Caco-2 (cell line): ENCODE measurements at regions not wholly inside any gene's neighbourhood (a gene's known extent, or its start where the extent isn't known, plus 50 kb on each side); places are given as distances from the start of the nearest gene placed in this dataset.
"Not testable (repeated sequence)": the region's sequence is repeated elsewhere in the genome, so short reads cannot be mapped to it uniquely, and the experiment has no call there.

Experiments used
- BruUV-seq: library from RNA; stranded (reverse); fragments of 400-500 nt; replicated peaks from 2 replicates; lab custom pipeline; 2021; lab: Mats Ljungman, UMichigan
- CTCF ChIA-PET: fragments of 300-600 bp; sonication (Branson Sonifier 250); formaldehyde crosslinking; loops from one replicate; lab custom pipeline; 2022; ENCODE audit warnings: antibody characterized with exemption; lab: Charles Lee
- POLR2A ChIA-PET: fragments of 300-600 bp; sonication (Branson Sonifier 250); formaldehyde crosslinking; loops from one replicate; lab custom pipeline; 2022; ENCODE audit warnings: antibody characterized with exemption; lab: Charles Lee
- DNase-seq, 2 experiments: peaks; one replicate each; pipeline versions ENCODE4 v3.0.0 to v3.0.0-alpha.2; 2020 to 2022
- H3K27me3 ChIP-seq: replicated peaks from 2 replicates; pipeline ENCODE4 v1.6.0; 2011; ENCODE audit warnings: low read length; ENCODE audit not compliant: control insufficient read depth, insufficient read depth
- H3K36me3 ChIP-seq: 2 replicates; pipeline ENCODE4 v1.5.1; 2011; ENCODE audit warnings: low read length; ENCODE audit not compliant: control insufficient read depth, insufficient read depth
- H3K4me1 ChIP-seq: fragments of 250-450 bp; sonication (Bioruptor Pico); 2 replicates; pipeline ENCODE4 v1.5.1; 2020; ENCODE audit warnings: mild to moderate bottlenecking
- H3K4me3 ChIP-seq: 2 replicates; pipeline ENCODE4 v1.5.1; 2011; ENCODE audit warnings: low read depth, mild to moderate bottlenecking, control low read depth, low read length
- H3K9me3 ChIP-seq: fragments of 250-450 bp; sonication (Bioruptor Pico); 2 replicates; pipeline ENCODE4 v1.5.1; 2020; ENCODE audit warnings: mild to moderate bottlenecking, moderate library complexity
- H3K27ac Mint-ChIP-seq: one replicate; pipeline ENCODE4 v1.8.0; 2022; ENCODE audit warnings: mixed read lengths; ENCODE audit not compliant: unreplicated experiment
- H3K27me3 Mint-ChIP-seq: one replicate; pipeline ENCODE4 v1.8.0; 2022; ENCODE audit warnings: mixed read lengths; ENCODE audit not compliant: insufficient read depth, unreplicated experiment
- H3K36me3 Mint-ChIP-seq: one replicate; pipeline ENCODE4 v1.8.0; 2022; ENCODE audit warnings: mild to moderate bottlenecking, mixed read lengths; ENCODE audit not compliant: insufficient read depth, unreplicated experiment
- H3K4me1 Mint-ChIP-seq: one replicate; pipeline ENCODE4 v1.8.0; 2022; ENCODE audit warnings: low read depth, mixed read lengths; ENCODE audit not compliant: unreplicated experiment
- H3K4me3 Mint-ChIP-seq: one replicate; pipeline ENCODE4 v1.8.0; 2022; ENCODE audit warnings: mild to moderate bottlenecking, moderate library complexity, mixed read lengths; ENCODE audit not compliant: unreplicated experiment
- H3K9me3 Mint-ChIP-seq: one replicate; pipeline ENCODE4 v1.8.0; 2022; ENCODE audit warnings: mixed read lengths; ENCODE audit not compliant: unreplicated experiment
- intact Hi-C: fragments of 100-400 bp; cut with micrococcal nuclease; formaldehyde crosslinking; loops from one replicate; pipeline ENCODE4 v1.10.0; 2022; ENCODE audit not compliant: unreplicated experiment
- TF ChIP-seq, protein P1 (sequence below), 2 experiments: fragments of 200-600 bp in 1 of 2; IDR thresholded peaks; 1 replicate in 1 of 2; 2 replicates in 1 of 2; pipeline versions ENCODE4 v1.5.1 to v1.8.0; 2011 to 2022; ENCODE audit warnings: antibody characterized with exemption in 1 of 2, control low read depth in 1 of 2, inconsistent platforms in 1 of 2, low read depth in 1 of 2, low read length in 1 of 2, mild to moderate bottlenecking in 1 of 2, moderate library complexity in 1 of 2; ENCODE audit not compliant: insufficient read depth in 1 of 2, severe bottlenecking in 1 of 2, unreplicated experiment in 1 of 2

- CTCF ChIA-PET: interaction anchor here (0.6 kb wide), 1 partner anchor 313 kb away, joined by 3 read pairs; no protein-coding TSS in a partner anchor
- no peak for DNase-seq
These were observed 439.1 kb upstream of the GRM7 start for GRCh38 chr3:6421666-6422445.

DNA sequence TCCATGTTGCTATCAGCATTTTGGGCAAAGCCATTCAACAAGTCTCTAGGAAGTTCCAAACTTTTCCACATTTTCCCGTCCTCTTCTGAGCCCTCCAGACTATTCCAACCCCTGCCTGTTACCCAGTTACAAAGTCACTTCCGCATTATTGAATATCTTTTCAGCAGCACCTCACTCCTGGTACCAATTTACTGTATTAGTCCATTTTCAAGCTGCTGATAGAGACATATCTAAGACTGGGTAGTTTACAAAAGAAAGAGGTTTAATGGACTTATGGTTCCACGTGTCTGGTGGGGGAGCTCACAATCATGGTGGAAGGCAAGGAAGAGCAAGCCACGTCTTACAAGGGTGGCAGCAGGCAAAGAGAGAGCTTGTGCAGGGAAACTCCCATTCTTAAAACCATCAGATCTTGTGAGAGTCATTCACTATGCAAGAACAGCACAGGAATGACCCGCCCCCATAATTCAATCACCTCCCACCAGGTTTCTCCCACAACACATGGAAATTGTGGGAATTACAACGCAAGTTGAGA is 435.6 kb upstream of the GRM7 start:
- ChIA-PET POLR2A (no interaction called here), CTCF (no interaction called here)
- H3K27ac Mint-ChIP-seq: no peak overlapping the region
- H3K4me1 Mint-ChIP-seq: no peaks in the 10 kb centered on the region
- no peaks in the 10 kb centered on the region for H3K27me3 Mint-ChIP-seq
- Histone ChIP-seq H3K27me3 (no peaks in the 10 kb centered on the region), H3K4me3 (no peak overlapping the region), H3K36me3 (no peaks in the 10 kb centered on the region), H3K4me1 (no peaks in the 10 kb centered on the region), H3K9me3 (no peaks in the 10 kb centered on the region)
- H3K36me3 Mint-ChIP-seq: no peaks in the 10 kb centered on the region
- H3K9me3 Mint-ChIP-seq: peaks cover 22% of the 10 kb centered on the region
- BruUV-seq: no TSS peak
- intact Hi-C loops: no loop called here
- TF ChIP-seq, protein P1, sequence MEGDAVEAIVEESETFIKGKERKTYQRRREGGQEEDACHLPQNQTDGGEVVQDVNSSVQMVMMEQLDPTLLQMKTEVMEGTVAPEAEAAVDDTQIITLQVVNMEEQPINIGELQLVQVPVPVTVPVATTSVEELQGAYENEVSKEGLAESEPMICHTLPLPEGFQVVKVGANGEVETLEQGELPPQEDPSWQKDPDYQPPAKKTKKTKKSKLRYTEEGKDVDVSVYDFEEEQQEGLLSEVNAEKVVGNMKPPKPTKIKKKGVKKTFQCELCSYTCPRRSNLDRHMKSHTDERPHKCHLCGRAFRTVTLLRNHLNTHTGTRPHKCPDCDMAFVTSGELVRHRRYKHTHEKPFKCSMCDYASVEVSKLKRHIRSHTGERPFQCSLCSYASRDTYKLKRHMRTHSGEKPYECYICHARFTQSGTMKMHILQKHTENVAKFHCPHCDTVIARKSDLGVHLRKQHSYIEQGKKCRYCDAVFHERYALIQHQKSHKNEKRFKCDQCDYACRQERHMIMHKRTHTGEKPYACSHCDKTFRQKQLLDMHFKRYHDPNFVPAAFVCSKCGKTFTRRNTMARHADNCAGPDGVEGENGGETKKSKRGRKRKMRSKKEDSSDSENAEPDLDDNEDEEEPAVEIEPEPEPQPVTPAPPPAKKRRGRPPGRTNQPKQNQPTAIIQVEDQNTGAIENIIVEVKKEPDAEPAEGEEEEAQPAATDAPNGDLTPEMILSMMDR (IDR thresholded peaks at IDR 0.05; ENCODE audit: insufficient read depth in 1 of 2, low read depth in 1 of 2, low read length in 1 of 2, severe bottlenecking in 1 of 2, unreplicated experiment in 1 of 2): no peak
- no peak for DNase-seq
- H3K4me3 Mint-ChIP-seq: no peak overlapping the region

More at GRCh38 chr3:6421666-6422445, 439.1 kb upstream of the GRM7 start:
- Histone ChIP-seq H3K4me1 (no peaks in the 10 kb centered on the region), H3K36me3 (no peaks in the 10 kb centered on the region), H3K9me3 (no peaks in the 10 kb centered on the region), H3K27me3 (no peaks in the 10 kb centered on the region), H3K4me3 (no peak overlapping the region)
- BruUV-seq: no TSS peak
- peaks cover 22% of the 10 kb centered on the region for H3K9me3 Mint-ChIP-seq
- TF ChIP-seq, protein P1 (IDR thresholded peaks at IDR 0.05; ENCODE audit: insufficient read depth in 1 of 2, low read depth in 1 of 2, low read length in 1 of 2, severe bottlenecking in 1 of 2, unreplicated experiment in 1 of 2): no peak
- no peak overlapping the region for H3K27ac Mint-ChIP-seq
- POLR2A ChIA-PET: no interaction called here
- intact Hi-C loops: no loop called here
- H3K4me3 Mint-ChIP-seq: no peak overlapping the region
- H3K36me3 Mint-ChIP-seq: no peaks in the 10 kb centered on the region
- H3K4me1 Mint-ChIP-seq: no peaks in the 10 kb centered on the region
- no peaks in the 10 kb centered on the region for H3K27me3 Mint-ChIP-seq

DNA sequence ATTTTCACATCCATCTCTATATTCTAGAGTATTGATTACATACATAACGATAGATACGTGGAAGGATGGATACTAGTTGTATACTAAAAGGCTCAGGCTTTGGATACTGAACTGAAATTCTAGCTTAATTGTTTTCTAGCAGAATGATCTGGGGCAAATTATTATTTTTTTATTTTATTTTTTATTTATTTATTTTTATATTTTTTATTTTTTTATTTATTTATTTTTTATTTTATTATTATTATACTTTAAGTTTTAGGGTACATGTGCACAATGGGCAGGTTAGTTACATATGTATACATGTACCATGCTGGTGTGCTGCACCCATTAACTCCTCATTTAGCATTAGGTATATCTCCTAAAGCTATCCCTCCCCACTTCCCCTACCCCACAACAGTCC is 432.6 kb upstream of the GRM7 start:
- H3K27me3 Mint-ChIP-seq, intact Hi-C loops, H3K4me1 Mint-ChIP-seq, H3K4me1 ChIP-seq, H3K27ac Mint-ChIP-seq, H3K4me3 Mint-ChIP-seq, POLR2A ChIA-PET, H3K36me3 Mint-ChIP-seq, H3K9me3 ChIP-seq, BruUV-seq, H3K4me3 ChIP-seq, CTCF ChIA-PET, DNase-seq, H3K36me3 ChIP-seq, H3K27me3 ChIP-seq: not testable (repeated sequence)
- H3K9me3 Mint-ChIP-seq: peaks cover 22% of the 10 kb centered on the region
